Stimulated activated CD4-positive, alpha-beta T cell treated with anti-CD3 and anti-CD28 coated beads, Interleukin-1b, Interleukin-23, amount 100 ng/mL, for 4 hours (primary cell): ENCODE measurements at regions not wholly inside any gene's neighbourhood (a gene's known extent, or its start where the extent isn't known, plus 50 kb on each side); places are given as distances from the start of the nearest gene placed in this dataset.
"Not testable (repeated sequence)": the region's sequence is repeated elsewhere in the genome, so short reads cannot be mapped to it uniquely, and the experiment has no call there.

Experiments
- DNase-seq, 2 donors: peaks; one replicate each; pipeline ENCODE4 v3.0.0-alpha.2; 2020; ENCODE audit warnings: low read depth in 2 of 2

DNA sequence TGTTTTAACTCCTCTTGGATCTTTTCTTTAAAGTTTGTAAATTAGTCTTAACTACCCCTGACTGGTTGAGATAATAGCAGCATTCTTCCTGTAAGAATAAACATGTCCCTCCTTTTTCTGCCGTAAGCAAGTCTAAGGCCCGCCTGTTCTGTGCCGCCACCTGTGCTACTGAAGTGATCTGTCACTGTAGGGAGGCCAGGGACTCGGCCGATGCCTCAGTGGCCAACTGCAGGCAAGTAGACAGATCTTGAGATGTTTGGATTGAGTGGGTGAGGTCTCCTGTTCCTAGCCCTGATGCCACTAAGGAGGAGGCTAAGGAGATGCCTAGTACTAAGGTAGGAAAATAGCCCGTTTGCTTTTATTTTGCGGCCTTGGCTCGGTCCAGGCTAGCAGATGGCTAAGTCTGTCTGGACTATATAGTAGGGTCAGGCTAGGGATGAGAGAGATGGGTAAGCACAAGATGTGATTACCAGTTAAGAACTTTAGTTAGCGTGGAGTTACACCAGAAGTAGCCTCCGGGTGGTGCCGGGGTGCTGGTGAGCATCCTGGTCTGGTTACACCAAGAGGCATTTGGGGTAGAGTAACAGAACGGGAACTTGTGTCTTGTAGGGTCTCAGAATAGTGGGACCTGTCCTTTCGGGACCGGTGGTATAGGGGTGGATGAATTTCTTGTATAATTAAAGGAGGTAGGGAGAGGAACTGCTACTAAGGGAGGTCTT lies 584.2 kb downstream of the SUCLG1 start:
- no peak for DNase-seq

DNA sequence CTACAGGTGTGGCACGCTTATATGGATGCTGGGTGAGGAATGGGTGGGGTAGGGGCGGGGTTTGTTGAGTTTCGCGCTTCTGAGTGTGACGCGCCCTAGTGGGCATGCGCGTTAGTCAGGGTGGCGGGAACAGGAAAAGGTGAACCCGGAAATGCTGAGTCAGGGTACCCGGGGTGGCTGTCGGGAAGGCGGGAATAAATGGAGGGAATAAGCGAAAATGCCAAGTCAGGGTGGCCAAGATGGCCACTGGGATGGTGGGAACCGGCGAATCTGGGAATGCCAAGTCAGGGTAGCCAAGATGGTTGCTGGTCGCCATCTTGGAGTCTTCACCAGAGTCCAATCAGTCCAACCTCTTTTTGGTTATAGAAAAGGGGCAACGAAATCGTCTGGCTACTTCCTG lies 585.0 kb downstream of the SUCLG1 start:
- no peak for DNase-seq

DNA sequence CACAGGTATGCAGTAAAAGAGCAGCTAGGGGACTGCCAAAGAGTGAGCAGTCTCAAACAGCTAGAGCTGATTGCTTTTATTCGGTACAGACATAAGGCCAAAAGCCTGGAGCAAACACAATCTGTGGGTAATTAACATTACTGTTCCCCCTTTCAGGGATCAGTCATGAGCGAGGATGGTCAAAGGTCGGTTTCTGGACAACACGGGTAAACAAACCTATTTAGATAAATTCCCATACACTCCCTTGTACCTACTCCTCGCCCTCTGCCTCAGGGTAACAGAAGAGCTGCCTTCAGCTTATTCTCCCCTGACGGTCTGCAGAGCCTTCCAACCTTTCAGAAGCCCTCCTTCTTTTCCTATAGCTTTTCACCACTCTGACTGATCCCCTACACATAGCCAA lies 586.0 kb downstream of the SUCLG1 start:
- no peak for DNase-seq

DNA sequence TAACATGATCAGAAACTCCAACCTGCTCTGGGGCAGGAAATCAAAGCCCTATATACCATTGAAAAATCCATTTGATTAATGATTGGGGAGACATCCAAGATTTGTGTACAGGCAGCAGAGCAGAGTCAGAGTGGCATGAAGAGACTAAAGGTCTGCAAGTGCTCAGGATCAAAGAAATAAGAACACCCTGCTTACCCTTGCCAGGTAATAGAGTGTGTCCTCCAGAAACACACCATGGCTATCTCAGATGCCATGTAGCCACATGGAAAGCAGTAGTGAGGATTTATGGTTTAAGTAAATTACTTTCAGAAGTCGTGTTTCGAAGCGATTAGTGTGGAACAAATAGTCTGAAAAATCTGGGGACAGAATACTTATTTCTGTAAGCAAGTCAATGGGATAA lies 592.9 kb downstream of the SUCLG1 start:
- no peak for DNase-seq

GRCh38 chr2:83862600-83862999 lies 596.5 kb downstream of the SUCLG1 start:
- DNase-seq = no peak

GRCh38 chr2:83860320-83860719 lies 598.8 kb downstream of the SUCLG1 start:
- no peak for DNase-seq

- DNase-seq = no peak
Measured at GRCh38 chr2:83859553-83859952, 599.5 kb downstream of the SUCLG1 start.

DNA sequence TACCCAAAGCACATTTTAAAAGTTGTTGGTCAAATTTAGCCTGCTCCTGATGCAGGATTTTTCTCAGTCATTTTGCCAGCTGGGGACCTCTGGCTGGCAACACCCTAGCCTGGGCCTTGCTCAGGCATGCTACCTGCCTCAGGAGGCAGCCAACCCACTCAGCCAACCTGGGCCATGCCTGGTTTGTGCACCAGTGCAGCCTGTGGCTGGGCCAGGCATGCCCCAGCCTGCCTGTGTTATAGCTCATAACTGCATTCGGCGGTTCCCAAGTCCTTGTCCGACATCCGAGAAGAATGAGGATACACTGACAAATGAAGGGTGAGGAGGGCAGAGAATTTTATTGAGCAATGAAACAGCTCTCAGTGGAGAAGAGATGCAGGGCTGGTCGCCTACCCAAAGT lies 608.0 kb downstream of the SUCLG1 start:
- DNase-seq = no peak

GRCh38 chr2:83850071-83850725 lies 608.9 kb downstream of the SUCLG1 start:
- no peak for DNase-seq

GRCh38 chr2:83844490-83844889 lies 614.6 kb downstream of the SUCLG1 start:
- no peak for DNase-seq

GRCh38 chr2:83842421-83842820 lies 616.7 kb downstream of the SUCLG1 start:
- DNase-seq = no peak

GRCh38 chr2:83837823-83838222 lies 621.3 kb downstream of the SUCLG1 start:
- no peak for DNase-seq

GRCh38 chr2:83827618-83828017 lies 631.5 kb downstream of the SUCLG1 start:
- DNase-seq = no peak

- no peak for DNase-seq
Measured at GRCh38 chr2:83826577-83826976, 632.5 kb downstream of the SUCLG1 start.

GRCh38 chr2:83823229-83823628 lies 635.9 kb downstream of the SUCLG1 start:
- no peak for DNase-seq

DNA sequence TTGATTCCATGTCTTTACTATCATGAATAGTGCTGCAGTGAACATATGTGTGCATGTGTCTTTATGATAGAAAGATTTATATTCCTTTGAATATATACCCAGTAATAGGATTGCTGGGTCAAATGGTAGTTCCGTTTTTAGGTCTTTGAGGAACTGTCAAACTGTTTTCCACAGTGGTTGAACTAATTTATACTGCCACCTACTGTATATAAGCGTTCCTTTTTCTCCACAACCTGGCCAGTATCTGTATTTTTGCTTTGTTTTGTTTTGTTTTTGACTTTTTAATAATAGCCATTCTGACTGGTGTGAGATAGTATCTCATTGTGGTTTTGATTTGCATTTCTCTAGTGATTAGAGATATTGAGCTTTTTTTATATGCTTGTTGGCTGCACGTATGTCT lies 641.6 kb downstream of the SUCLG1 start:
- no peak for DNase-seq

GRCh38 chr2:83808878-83809277 lies 650.2 kb downstream of the SUCLG1 start:
- no peak for DNase-seq

DNA sequence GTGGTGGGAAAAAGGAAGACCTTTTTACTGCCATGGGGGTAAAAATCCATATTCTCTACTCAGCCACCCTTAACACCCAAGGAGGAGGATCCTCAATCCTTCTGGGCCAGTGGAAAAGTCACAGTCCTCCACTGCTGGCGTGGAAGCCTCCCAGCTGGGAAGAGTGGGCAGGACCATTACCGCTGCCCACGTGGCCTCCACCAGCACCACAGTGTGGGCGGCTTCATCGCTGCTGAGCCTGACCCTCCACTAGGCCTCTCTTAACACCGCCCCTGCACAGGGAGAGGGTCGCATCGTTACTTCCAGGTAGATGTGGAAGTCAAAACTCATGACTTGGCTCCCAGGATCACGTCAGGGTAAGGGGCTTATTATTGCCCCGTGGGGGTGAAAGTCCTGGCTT lies 656.5 kb downstream of the SUCLG1 start:
- no peak for DNase-seq

- DNase-seq = no peak
Measured at GRCh38 chr2:83795777-83796176, 663.3 kb downstream of the SUCLG1 start.

- not testable (repeated sequence) for DNase-seq
Measured at GRCh38 chr2:83790467-83790866, 668.6 kb downstream of the SUCLG1 start.

- DNase-seq = not testable (repeated sequence)
Measured at GRCh38 chr2:83789674-83790073, 669.4 kb downstream of the SUCLG1 start.

DNA sequence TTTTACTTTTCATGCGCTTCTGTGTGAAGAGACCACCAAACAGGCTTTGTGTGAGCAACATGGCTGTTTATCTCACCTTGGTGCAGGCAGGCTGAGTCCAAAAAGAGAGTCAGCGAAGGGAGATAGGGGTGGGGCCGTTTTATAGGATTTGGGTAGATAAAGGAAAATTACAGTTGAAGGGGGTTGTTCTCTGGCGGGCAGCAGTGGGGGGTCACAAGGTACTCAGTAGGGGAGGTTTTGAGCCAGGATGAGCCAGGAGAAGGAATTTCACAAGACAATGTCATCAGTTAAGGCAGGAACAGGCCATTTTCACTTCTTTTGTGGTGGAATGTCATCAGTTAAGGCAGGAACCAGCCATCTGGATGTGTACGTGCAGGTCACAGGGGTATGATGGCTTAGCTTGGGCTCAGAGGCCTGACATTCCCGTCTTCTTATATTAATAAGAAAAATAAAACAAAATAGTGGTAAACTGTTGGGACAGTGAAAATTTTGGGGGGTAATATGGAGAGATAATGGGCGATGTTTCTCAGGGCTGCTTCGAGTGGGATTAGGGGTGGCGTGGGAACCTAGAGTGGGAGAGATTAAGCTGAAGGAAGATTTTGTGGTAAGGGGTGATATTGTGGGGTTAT lies 670.0 kb downstream of the SUCLG1 start:
- DNase-seq = not testable (repeated sequence)

DNA sequence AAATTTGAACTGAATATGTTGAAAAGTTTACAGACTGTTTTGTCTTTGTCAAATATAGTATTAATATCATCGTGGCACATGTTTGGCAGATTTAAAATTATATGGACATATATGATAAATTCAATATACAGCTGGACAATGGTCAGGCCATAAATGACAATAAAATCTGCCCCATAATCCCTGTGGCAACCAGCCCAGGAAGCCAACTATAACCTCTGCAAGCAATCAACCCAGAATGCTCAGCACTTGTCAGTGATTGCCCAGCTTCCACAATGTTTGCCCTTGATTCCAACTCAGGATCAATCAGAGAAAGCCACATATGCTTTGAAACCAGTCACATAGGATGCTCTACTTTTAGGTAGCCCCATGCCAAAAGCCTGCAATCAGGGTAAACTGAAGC lies 671.9 kb downstream of the SUCLG1 start:
- no peak for DNase-seq
